Kasumi-1 (cell line): ENCODE measurements at regions not wholly inside any gene's neighbourhood (a gene's known extent, or its start where the extent isn't known, plus 50 kb on each side); places are given as distances from the start of the nearest gene placed in this dataset.

Experiments used
- DNase-seq, 2 experiments: peaks; one replicate each; lab custom pipeline; 2025; lab: John Stamatoyannopoulos, UW

DNA sequence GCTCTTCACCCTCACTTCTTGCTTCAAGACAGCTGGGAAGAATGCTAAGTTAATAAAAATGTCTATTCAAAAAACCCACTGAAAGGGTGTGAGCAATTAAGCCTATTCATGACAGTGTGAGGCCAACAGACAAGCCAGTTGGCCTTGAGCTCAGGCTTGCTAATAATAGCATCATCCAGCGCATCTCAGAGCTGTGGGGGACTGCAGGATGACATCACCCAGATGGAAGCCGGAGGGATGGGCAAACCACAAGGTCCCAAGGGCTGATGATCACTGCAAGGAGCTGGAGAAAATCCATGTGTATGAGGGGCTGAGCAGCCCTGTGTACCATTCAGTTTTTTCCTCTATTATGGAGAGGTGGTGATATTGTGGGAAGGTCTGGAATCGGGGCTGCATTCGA, 770.4 kb downstream of the TNS3 start:
- no peak for DNase-seq

DNA sequence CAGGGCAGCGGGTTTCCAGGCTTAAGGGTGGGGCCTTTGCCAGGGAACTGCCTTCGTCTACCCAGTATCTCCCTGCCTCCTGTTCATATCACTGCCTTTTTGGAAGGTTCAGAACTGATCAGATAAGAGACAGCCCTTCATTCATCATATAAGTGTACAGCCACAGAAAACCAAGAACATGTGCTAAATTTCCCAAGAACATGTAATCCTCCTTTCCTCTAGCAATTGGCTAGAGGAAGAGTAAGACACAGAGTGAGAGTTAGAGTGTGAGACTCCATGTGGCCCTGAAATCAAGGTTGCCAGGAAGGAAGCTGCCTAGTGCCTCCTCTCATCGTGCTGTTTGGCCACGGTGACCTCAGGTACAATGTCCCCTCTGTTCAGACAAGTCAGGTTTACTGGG, 770.9 kb downstream of the TNS3 start:
- no peak for DNase-seq

DNA sequence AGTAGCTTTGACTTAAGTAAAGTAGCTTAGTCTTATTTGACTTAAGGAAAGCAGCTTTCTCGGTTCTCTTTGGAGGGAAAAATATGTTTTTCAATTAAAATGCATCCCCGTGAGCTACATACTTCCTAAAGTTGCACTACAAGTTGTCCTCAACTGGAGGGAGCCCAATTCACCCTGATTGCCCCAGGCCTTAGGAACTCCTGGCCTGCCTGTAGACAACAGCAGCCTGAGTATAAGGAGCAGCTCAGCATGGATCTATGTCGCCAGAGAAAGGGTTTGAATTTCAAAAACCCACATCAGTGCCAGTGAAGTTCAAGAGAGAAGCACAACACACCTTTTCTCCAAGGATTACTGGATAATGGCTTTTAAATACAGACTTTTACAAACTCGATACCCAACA, 772.0 kb downstream of the TNS3 start:
- DNase-seq: no peak

DNA sequence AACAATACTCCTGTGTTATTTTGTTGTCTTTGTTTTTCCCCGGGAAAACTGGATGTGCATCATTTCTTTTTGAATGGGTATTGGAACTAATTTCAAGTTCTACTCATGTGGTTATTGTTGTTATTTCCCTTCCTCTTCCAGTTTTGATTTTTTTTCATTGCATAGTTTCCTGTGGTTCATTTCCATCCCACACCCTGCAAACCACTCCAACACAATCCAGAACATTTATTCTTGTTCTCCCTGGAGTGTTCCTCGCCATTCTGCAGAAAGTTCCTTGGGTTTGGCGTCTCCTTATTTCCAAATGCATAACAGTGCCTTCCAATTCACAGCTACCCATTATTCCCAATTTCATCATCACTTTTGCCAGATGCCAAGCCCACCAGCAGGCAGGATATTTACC, 775.1 kb downstream of the TNS3 start:
- DNase-seq: no peak

DNA sequence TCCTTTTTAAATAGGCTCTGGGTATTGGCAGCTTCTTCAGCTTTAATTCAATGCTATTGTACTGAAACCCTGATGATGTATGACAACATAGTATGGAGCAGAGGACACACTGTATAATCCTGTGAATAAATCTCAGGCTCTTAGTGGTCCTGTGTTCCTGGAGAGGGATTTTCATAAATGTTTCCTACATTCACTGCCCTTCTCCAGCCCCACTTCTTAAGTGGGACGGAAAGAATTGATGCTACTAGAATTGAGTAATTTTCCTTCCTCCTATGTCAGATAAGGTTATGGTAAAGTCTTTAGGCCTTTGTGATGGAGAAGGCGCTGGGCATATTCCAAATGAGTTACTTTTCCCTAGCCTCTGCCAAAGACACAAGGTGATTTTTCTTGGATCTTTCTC, 779.4 kb downstream of the TNS3 start:
- DNase-seq: no peak

DNA sequence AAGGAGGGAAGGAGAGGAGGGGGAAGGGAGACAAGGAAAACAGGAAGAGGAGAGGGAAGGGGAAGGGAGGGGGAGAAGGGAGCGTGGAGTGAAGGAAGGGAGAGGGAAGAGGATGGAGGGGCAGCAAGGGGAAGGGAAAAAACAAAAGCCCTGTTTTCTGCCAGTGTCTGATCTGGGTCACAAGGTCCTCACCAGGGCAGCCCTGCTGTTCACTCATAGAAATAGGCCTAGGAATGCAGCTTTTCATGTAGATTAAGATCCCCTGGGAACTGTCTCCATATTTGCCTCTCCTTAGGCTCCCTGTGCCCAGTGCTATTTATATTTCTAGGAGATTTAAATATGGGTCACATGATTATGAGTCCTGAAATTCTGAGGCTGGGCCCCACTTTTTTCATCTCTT, 790.7 kb downstream of the TNS3 start:
- DNase-seq: no peak

DNA sequence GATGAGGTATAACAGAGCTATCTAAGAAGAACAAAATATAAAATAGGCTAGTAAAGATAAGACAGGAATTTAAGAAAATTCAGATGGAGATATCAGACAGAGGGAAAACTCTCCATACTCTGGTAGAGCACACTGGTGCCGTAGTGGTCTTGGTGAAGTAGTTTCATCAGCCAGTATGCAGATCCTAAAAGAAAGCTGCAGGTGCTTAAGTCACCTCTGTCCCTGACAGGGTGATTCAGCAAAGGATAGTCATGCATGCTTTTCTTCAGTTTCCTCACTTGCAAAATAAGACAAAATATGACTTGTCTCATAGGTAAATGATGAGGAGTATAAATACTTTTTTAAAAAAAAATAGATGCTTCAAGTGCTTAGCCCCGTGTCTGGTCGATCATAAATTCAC, 794.9 kb downstream of the TNS3 start:
- no peak for DNase-seq

DNA sequence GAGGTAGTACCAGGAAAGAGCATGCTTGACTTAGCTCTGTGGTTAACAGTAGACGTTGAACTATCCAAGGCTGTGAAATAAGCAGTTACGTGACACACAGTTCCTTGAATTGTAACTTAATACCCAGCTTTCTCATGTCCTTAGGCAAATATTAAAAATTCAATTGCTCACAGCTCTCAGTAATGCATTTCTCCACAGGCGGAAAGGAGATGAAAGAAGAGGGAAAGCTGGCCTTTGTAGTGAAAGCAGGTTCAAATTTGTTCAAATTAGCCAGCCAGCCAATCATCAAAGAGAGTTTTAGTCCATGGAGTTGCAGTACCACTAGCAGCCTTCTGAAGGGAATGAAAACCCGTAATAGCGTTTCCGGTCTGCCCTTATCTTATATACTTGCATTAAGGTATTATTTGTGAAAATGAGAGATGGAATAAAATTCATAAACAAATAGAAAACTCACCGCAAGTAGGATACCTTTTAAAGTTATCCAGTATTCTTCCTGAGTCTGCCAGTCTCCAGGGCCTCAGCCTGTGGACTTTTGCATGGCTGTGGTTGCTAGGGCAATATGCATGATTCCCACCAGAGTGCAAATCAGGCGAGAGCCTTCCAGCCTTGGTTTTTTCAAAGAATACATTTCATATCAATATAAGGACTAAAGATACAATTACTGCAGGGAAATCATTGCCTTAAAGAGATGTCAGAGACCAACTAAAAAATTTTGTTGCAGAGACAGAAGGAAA, 795.5 kb downstream of the TNS3 start:
- no peak for DNase-seq

DNA sequence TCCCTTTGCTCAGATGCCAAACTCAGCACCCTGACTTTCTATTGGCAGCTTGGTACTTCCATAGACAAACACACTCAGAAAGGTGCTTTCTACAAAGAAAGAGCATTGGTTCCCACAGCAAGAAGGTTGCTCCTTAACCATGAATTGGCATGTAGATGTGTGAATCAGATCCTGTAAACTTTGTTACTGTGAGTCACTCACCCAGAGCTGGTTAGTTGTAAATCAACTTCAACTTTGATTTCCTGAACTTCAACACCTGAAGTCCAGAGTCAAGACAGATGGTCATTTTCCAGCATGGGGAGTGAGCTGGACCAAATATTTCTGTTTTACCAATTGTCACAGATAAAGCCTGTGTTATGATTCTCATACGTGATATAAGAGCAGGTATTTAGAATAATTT, 797.2 kb downstream of the TNS3 start:
- no peak for DNase-seq

DNA sequence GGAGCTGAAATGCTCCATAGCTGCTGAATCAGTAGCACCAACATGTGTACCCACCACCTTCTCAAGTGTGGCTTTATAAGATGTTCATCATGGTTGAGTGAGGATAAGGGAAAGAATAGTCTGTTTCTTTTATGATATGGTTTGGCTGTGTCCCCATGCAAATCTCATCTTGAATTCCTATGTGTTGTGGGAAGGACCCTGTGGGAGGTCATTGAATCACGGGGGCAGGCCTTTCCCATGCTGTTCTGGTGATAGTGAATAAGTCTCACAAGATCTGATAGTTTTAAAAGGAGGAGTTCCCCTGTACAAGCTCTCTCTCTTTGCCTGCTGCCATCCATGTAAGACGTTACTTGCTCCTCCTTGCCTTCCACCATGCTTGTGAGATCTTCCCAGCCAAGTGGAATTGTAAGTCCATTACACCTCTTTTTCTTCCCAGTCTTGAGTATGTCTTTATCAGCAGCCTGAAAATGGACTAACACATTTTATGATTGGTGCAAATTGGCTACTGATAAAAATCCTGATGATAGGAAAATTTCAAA, 799.9 kb downstream of the TNS3 start:
- no peak for DNase-seq

DNA sequence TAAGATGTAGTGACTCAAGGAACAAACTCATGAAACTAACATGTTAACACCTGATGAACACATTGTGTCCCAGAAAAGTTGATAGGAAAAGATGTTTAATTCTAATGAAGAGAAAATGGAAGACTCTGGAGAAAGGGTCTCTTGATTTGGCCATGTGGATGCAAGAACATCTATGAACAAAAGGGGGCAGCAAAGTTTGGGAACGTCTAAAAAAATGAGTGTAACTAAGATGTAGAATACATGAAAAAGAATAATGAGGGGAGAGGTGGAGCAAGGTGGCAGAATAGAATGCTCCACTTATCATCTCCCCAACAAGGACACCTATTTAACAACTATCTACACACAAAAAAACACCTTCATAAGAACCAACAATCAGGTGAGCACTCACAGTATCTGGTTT, 805.1 kb downstream of the TNS3 start:
- no peak for DNase-seq

DNA sequence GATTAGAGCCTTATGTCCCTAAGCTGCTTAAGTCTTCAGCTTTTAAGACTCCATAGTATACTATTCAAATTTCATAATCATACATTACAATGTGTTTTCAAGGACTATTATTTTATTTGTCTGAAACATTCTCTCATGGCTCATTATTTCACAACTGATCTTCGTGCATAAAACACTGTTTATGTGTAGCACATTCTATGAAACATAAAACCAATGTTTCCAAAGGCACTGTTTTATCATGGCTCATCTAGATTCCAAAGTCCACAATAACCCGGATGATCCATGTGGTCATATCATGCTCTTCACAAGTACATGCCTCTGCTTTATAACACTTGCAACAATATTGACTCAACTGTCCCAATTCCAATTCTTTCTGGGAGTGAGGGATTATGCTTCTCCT, 806.1 kb downstream of the TNS3 start:
- no peak for DNase-seq

DNA sequence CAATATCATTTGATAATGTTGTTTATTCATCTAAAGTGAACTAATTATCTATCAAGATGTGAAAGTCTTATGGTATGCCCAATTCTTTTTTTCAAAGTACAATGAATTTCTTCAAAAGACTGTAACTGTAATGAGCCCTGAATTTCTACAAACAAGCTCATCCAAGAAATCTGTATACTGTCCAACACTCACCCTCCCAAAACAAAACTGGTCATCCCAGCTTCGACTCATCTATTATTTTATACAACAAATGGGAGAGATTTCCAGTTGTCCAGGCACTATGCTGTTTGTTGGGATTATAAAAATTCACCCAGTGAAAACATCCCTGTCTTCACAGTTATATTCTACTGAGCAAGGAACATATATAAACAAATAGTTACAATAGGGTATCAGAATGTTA, 806.9 kb downstream of the TNS3 start:
- DNase-seq: no peak

DNA sequence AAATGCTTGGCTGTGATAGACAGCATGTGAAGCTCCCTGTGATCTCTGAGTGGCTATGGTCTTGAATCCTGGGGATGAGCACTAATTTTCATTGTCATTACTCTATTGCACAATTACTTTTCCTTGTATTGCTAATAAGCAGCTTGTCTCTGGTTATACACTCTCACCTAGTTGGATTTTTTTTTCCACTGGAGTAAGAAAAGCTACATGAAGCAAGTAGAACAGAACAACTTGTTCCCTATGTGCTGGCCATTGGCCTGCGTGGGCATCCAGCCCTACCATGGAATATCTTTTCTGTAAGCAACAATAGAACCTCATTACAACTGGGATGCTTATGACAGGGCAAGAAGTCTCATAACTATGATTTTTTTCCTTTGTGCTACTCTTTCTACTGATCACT, 807.4 kb downstream of the TNS3 start:
- DNase-seq: no peak

DNA sequence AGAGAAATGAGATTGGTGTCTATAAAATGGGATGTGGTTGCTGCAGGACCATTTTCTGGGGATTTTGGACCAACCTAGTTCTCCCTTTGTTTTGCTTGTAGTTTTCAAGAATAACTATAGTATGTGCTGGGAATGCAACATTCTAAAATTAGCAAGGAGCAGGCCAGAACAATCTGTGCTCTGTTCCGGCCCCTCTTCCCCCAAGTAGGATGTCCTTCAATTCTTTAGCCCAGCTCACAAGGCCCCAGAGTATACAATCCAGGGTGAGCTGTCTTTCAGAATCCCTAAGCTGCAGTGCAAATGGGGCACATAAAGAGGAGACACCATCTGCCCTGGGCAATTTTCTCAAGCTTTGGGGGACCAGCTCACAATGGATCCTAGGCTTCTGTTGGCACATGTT, 809.1 kb downstream of the TNS3 start:
- no peak for DNase-seq

DNA sequence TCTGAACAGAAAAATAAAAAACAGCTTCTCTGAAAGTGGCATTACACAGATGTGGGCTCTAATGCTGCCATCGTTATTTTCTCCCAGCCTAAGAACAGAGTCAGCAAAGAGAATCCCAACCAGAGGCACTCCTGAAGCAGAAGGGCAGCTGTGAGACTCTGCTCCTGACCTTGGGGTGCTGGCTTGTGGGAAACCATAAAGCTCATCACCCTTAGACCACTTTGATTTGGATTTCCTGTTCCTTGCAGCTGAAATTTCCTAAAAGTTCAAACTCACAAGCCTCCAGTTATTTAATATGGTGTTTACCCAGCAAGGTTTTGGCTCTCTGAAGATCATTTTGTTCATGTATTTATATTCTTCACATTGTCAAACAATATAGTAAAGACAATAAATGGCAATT, 814.8 kb downstream of the TNS3 start:
- no peak for DNase-seq

DNA sequence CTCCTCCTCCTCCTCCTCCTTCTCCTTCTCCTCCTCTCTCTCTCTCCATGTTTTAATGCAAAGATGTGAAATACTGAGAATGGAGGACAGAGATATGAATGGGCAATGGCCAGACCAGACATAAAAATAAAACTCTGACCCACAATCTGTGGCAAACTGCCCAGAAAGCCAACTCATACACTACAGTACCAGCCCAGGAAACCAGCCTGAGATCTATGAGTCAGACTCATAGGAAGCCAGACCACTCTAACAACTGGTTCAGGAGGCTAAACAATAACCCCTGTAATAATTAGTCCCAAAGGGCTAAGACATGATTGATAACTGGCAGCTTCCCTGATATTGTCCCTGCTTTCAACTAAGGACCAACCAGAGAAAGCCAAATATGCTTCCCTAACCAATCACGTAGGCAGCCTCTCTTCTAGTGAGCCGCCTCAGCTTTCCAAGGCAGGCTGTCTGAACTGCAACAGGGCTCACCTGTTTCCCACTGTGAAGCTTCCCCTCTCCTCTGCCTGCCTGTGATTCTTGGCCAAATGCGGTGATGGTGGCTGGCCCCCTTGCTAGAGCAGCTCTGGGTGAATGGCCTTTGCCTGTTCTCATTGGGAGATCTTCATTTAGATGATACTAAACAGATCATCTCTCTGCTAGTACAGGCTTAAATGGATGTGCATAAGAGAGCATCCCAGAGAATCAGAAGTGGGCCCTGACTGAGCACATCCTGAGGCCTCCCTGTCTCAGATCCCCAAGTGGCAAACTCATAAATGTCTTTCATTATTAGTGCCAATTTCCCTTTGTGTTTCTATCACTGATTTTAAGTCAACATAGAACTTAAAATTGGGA, 817.6 kb downstream of the TNS3 start:
- DNase-seq: no peak

DNA sequence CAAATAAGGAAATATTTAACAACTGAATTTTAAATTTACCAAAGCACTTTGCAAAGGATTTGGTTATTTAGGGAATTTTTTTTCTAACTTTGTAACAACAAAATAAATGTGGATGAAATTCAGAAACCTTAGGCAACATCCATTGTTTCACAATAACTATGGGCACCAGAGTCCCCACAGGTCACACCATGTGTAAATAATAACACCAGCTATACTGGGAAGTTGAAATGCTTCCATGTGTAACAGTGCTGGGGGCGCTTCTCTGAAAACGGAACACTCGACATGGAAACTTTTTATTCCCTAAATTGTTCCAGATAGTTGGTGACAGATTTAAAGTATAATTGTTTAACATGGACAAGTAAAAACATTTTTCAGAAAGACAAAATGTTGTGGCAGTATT, 818.6 kb downstream of the TNS3 start:
- no peak for DNase-seq

DNA sequence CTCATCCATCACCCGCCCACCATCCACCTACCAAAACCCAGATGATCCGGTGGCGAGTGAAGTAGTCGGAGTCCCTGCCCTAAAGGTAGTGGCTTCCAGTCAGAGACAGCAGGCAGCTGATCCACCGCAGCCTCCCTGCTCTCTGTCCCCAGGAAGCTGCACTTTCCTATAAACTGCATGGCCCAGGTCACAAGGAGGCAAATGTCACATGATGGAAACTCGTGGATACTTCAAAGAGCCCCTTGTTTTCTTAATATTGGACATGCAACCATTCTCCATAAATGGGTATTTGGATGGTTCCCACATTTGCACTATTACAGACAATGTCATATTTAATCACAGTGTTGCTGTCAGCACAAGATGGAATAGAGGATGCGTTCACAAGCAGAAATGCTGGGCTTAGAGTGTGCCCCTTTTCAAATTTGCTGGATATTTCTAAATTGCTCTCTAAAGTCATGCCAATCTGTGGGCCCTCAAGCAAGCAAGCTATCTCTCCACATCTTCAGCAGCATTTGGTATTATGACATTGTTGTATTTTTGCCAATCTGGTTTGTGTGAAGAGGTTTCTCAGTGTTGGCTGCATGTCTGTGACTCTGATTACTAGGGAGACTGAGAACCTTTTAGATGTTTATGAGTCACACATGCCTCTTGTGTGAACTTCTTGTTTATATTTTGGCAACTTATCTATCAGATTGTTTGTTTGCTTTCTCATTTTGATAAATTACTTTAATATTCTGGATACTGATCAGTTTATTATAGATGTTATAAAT, 822.0 kb downstream of the TNS3 start:
- no peak for DNase-seq

DNA sequence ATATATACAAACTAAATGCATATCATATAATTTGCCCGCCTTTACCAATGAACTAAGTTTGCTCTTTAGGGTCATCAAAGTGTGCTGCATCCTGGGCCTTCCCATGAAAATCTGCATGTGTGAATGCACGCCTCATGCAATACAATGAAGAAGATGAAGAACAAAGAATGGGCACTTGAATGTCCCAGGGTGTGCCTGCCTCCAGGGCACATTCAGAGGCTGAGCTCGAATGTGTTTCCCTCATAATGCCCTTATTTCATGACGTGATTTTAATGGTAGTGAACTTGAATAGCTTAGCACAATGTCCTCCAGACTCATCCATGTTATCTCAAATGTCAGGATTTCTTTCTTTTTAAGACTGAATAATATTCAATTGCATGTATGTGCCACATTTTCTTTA, 824.9 kb downstream of the TNS3 start:
- DNase-seq: no peak

DNA sequence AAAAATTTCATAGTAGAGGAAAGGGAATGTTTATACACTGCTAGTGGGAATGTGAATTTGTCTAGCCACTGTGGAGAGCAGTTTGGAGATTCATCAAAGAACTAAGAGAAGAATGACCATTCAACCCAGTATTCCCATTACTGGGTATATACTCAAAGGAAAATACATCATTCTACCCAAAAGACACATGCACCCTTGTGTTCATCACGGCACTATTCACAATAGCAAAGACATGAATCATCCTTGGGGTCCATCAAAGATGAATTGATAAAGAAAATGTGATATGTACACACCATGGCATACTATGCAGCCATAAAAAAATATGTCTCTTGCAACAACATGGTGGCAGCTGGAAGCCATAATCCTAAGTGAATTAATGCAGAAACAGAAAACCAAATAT, 825.7 kb downstream of the TNS3 start:
- no peak for DNase-seq

DNA sequence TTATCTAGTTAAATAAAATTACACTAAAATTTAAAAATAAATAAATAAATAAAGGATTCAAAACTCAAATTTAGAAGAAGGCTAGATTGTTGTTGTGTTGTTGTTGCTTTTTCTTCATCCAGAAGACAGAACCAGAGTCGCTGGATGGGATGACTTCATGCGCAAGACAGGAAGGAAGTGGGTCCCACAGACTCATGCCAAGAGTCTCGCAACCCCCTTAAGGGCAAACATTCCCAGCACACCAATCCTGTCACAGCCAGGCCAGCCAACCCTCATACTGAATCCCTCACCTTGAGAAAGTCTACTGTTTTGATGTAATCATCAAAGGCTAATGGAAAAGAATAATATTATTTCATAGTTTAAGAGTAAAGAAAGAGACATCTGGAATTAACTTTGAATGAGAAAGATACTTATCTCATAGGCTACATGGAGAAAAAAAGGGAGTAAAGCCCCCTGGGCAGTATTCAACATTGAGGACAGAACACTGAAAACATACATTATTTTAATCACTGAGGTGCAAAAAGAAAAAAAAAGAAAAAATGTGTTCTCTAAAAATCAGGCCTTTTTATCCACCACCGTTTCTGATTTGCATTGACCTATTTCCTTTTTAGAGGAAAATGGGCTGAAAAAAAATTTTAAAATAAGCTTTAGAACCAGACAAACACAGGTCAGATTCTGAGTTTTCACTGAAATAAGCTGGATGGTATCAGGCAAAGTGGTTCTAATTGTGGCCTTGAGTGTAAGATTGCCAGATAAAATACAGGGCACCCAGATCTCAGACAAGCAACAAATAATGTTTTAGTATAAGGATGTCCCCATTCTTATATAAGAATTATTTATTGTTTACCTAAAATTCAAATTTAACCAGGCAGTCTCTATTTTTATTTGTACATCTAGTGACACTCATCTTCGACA, 826.5 kb downstream of the TNS3 start:
- DNase-seq: no peak
